Fibroblast of villous mesenchyme (primary cell): ENCODE measurements at regions not wholly inside any gene's neighbourhood (a gene's known extent, or its start where the extent isn't known, plus 50 kb on each side); places are given as distances from the start of the nearest gene placed in this dataset.
"Not testable (repeated sequence)": the region's sequence is repeated elsewhere in the genome, so short reads cannot be mapped to it uniquely, and the experiment has no call there.

Experiments used
- DNase-seq: peaks from one replicate; pipeline ENCODE4 v3.0.0-alpha.2; 2010; ENCODE audit warnings: low read depth
- H3K4me3 ChIP-seq: 2 replicates; pipeline ENCODE4 v1.5.1; 2011; ENCODE audit warnings: low read depth, mild to moderate bottlenecking, low read length
- CTCF ChIP-seq: IDR thresholded peaks from 2 replicates; pipeline ENCODE4 v1.5.1; 2012; ENCODE audit warnings: low read depth, mild to moderate bottlenecking, low read length; ENCODE audit not compliant: insufficient read depth

GRCh38 chr11:92104349-92104748 lies 120.3 kb upstream of the FAT3 start:
- TF ChIP-seq CTCF: no peak
- DNase-seq: no peak
- H3K4me3 ChIP-seq: no peak overlapping the region

GRCh38 chr11:92101920-92102319 lies 122.7 kb upstream of the FAT3 start:
- H3K4me3 ChIP-seq: no peak overlapping the region
- no peak for DNase-seq
- no peak for TF ChIP-seq CTCF

GRCh38 chr11:92099183-92099582 lies 125.4 kb upstream of the FAT3 start:
- no peak for DNase-seq
- H3K4me3 ChIP-seq: no peak overlapping the region
- TF ChIP-seq CTCF: no peak

- DNase-seq: no peak
- H3K4me3 ChIP-seq: no peak overlapping the region
- TF ChIP-seq CTCF: no peak
Observed at GRCh38 chr11:92098172-92098571, 126.4 kb upstream of the FAT3 start.

- TF ChIP-seq CTCF: no peak
- no peak for DNase-seq
- no peak overlapping the region for H3K4me3 ChIP-seq
Observed at GRCh38 chr11:92087725-92088537, 136.7 kb upstream of the FAT3 start.

- DNase-seq: no peak
- no peak overlapping the region for H3K4me3 ChIP-seq
- TF ChIP-seq CTCF: no peak
Observed at GRCh38 chr11:92083123-92083522, 141.5 kb upstream of the FAT3 start.

GRCh38 chr11:92082652-92083051 lies 142.0 kb upstream of the FAT3 start:
- TF ChIP-seq CTCF: no peak
- H3K4me3 ChIP-seq: no peak overlapping the region
- no peak for DNase-seq

- not testable (repeated sequence) for H3K4me3 ChIP-seq, DNase-seq
Observed at GRCh38 chr11:92074498-92074897, 150.1 kb upstream of the FAT3 start.
